Adrenal gland (tissue), 9 donors: ENCODE measurements at regions not wholly inside any gene's neighbourhood (a gene's known extent, or its start where the extent isn't known, plus 50 kb on each side); places are given as distances from the start of the nearest gene placed in this dataset.
"Not testable (repeated sequence)": the region's sequence is repeated elsewhere in the genome, so short reads cannot be mapped to it uniquely, and the experiment has no call there.

Source experiments
- DNase-seq, 7 donors: peaks; one replicate each; pipeline ENCODE4 v3.0.0-alpha.2; 2019 to 2020
- H3K27ac ChIP-seq, 5 donors: fragments of 200-600 bp; sonication (generic) in 4 of 5; 1 replicate in 3 of 5; 2 replicates in 2 of 5; pipeline versions ENCODE4 v1.5.1 to v1.8.0; 2016 to 2020; ENCODE audit warnings: mild to moderate bottlenecking in 1 of 5
- H3K27me3 ChIP-seq: fragments of 200-600 bp; 2 replicates; pipeline ENCODE4 v1.8.0; 2021
- H3K36me3 ChIP-seq, 2 donors: fragments of 200-600 bp; replicated peaks in 1 of 2; 1 replicate in 1 of 2; 2 replicates in 1 of 2; pipeline versions ENCODE4 v1.5.1 to v1.8.0; 2018 to 2022
- H3K4me1 ChIP-seq, 2 donors: fragments of 200-600 bp; replicated peaks in 1 of 2; 1 replicate in 1 of 2; 2 replicates in 1 of 2; pipeline versions ENCODE4 v1.5.1 to v1.8.0; 2018 to 2021
- H3K4me3 ChIP-seq, 4 donors: fragments of 200-600 bp; sonication (generic) in 3 of 4; one replicate each; pipeline ENCODE4 v1.5.1; 2016 to 2018
- H3K9me3 ChIP-seq, 3 donors: fragments of 200-600 bp; sonication (generic) in 1 of 3; replicated peaks in 1 of 3; 1 replicate in 2 of 3; 2 replicates in 1 of 3; pipeline versions ENCODE4 v1.5.1 to v1.8.0; 2016 to 2021
- CTCF ChIP-seq, 6 experiments: fragments of 450-650 bp in 4 of 6; fragments of 200-600 bp in 2 of 6; sonication (generic) in 1 of 6; IDR thresholded peaks; 1 replicate in 5 of 6; 2 replicates in 1 of 6; pipeline versions ENCODE4 v1.5.1 to v1.8.0; 2016 to 2021; ENCODE audit warnings: antibody characterized with exemption in 6 of 6, mild to moderate bottlenecking in 2 of 6, moderate library complexity in 1 of 6
- POLR2A ChIP-seq, 2 donors: fragments of 450-650 bp; IDR thresholded peaks; one replicate each; pipeline ENCODE4 v1.6.1; 2017; ENCODE audit warnings: antibody characterized with exemption in 2 of 2, mild to moderate bottlenecking in 2 of 2, moderate library complexity in 1 of 2
- WGBS, 4 donors: extraction: QIAGEN DNeasy Blood & Tissue Kit in 2 of 4; methylation state at CpG; one replicate each; pipeline versions ENCODE4 v1.1.5 to v1.1.7; 2013 to 2017; 5-methylcytosine and 5-hydroxymethylcytosine counted together
- intact Hi-C, 2 donors: fragments of 100-400 bp; cut with DNase I; formaldehyde crosslinking; loops; one replicate each; pipeline versions ENCODE4 v1.14.1 to v1.15.0; 2022 to 2023
- donor health status: healthy with polysubstance abuse.
- donor health status: Bipolar disorder and iron deficiency.
- donor health status: DM: yes; HTN: yes; CAD: no.
- donor health status: DM: no; HTN: no; CAD: no.
- donor health status: DM: no; HTN: no; CAD: no.

- WGBS, 4 donors = 92 to 94% (median 93%) methylated on average over 13 to 16 of the region's 16 CpGs
- TF ChIP-seq POLR2A (IDR thresholded peaks at IDR 0.05) = no peak
- TF ChIP-seq CTCF (IDR thresholded peaks at IDR 0.05) = no peak
- Histone ChIP-seq H3K4me1 (no peaks in the 10 kb centered on the region), H3K36me3 (no peaks in the 10 kb centered on the region), H3K27me3 (peaks cover 20% of the 10 kb centered on the region), H3K4me3 (no peak overlapping the region), H3K9me3 (no peaks in the 10 kb centered on the region), H3K27ac (no peak overlapping the region)
- intact Hi-C loops = no loop called here
- no peak for DNase-seq
Measured at GRCh38 chr2:132255714-132256113, 94.0 kb upstream of the ANKRD30BL start.

GRCh38 chr2:132256251-132256902 lies 94.6 kb upstream of the ANKRD30BL start:
- TF ChIP-seq CTCF (IDR thresholded peaks at IDR 0.05) (no peak), POLR2A (IDR thresholded peaks at IDR 0.05) (no peak)
- H3K4me3 ChIP-seq = no peak overlapping the region

GRCh38 chr2:132256903-132257300 lies 95.2 kb upstream of the ANKRD30BL start:
- DNase-seq = peak in 1 of 7 donors; percentile 15
- H3K9me3 ChIP-seq, H3K36me3 ChIP-seq, H3K4me1 ChIP-seq, intact Hi-C loops, H3K4me3 ChIP-seq, H3K27ac ChIP-seq: not testable (repeated sequence)
- peaks cover 20% of the 10 kb centered on the region for H3K27me3 ChIP-seq
- 2 to 9% (median 4%) methylated on average over 6 to 34 of the region's 34 CpGs for WGBS, 4 donors

More at GRCh38 chr2:132256251-132256902, 94.6 kb upstream of the ANKRD30BL start:
- WGBS, 4 donors = 22 to 56% (median 28%) methylated on average over 9 to 68 of the region's 68 CpGs
- Histone ChIP-seq H3K27ac (no peak overlapping the region), H3K4me1 (no peaks in the 10 kb centered on the region), H3K36me3 (no peaks in the 10 kb centered on the region), H3K9me3 (no peaks in the 10 kb centered on the region), H3K27me3 (peaks cover 20% of the 10 kb centered on the region)
- intact Hi-C loops = no loop called here
- DNase-seq = no peak

GRCh38 chr2:132257301-132258171 lies 95.8 kb upstream of the ANKRD30BL start:
- WGBS, 4 donors = 3 to 10% (median 5%) methylated on average over 13 to 79 of the region's 79 CpGs
- DNase-seq = peak in 1 of 7 donors; percentile 35
- H3K4me3 ChIP-seq, H3K36me3 ChIP-seq, H3K4me1 ChIP-seq, intact Hi-C loops, H3K9me3 ChIP-seq, H3K27ac ChIP-seq: not testable (repeated sequence)
- H3K27me3 ChIP-seq = peaks cover 20% of the 10 kb centered on the region

GRCh38 chr2:132259276-132259675 lies 97.5 kb upstream of the ANKRD30BL start:
- H3K27ac ChIP-seq, intact Hi-C loops, H3K4me1 ChIP-seq, DNase-seq, H3K4me3 ChIP-seq, H3K9me3 ChIP-seq, H3K36me3 ChIP-seq: not testable (repeated sequence)
- H3K27me3 ChIP-seq = peaks cover 20% of the 10 kb centered on the region
- 85 to 96% (median 90%) methylated on average over 9 to 13 of the region's 13 CpGs for WGBS, 4 donors

- DNase-seq, H3K4me1 ChIP-seq, H3K36me3 ChIP-seq, H3K27me3 ChIP-seq, H3K4me3 ChIP-seq, H3K27ac ChIP-seq, H3K9me3 ChIP-seq, intact Hi-C loops: not testable (repeated sequence)
- WGBS, 4 donors = 81 to 89% (median 85%) methylated on average over 4 to 12 of the region's 12 CpGs
Measured at GRCh38 chr2:132265595-132265994, 103.8 kb upstream of the ANKRD30BL start.
